Subcutaneous abdominal adipose tissue (tissue), 5 donors: ENCODE measurements at regions not wholly inside any gene's neighbourhood (a gene's known extent, or its start where the extent isn't known, plus 50 kb on each side); places are given as distances from the start of the nearest gene placed in this dataset.

Experiments used
- H3K27ac ChIP-seq: one replicate; pipeline ENCODE4 v1.7.0; 2013; ENCODE audit warnings: low read depth, mild to moderate bottlenecking, inconsistent platforms, low read length, moderate library complexity
- H3K27me3 ChIP-seq, 5 donors: one replicate each; pipeline ENCODE4 v1.7.0; 2013; ENCODE audit warnings: low read length in 5 of 5, inconsistent platforms in 1 of 5; ENCODE audit not compliant: control insufficient read depth in 5 of 5, insufficient read depth in 4 of 5
- H3K36me3 ChIP-seq, 5 donors: one replicate each; pipeline ENCODE4 v1.7.0; 2013; ENCODE audit warnings: low read length in 5 of 5; ENCODE audit not compliant: control insufficient read depth in 5 of 5, insufficient read depth in 5 of 5
- H3K4me1 ChIP-seq, 5 donors: one replicate each; pipeline ENCODE4 v1.7.0; 2013; ENCODE audit warnings: low read length in 5 of 5, mild to moderate bottlenecking in 3 of 5, moderate library complexity in 1 of 5; ENCODE audit not compliant: control insufficient read depth in 5 of 5, insufficient read depth in 5 of 5
- H3K4me3 ChIP-seq, 5 donors: one replicate each; pipeline ENCODE4 v1.7.0; 2013; ENCODE audit warnings: low read length in 5 of 5, low read depth in 1 of 5
- H3K9ac ChIP-seq, 5 donors: one replicate each; pipeline ENCODE4 v1.7.0; 2013; ENCODE audit warnings: low read length in 5 of 5, mild to moderate bottlenecking in 4 of 5, moderate library complexity in 3 of 5
- H3K9me3 ChIP-seq, 5 donors: one replicate each; pipeline ENCODE4 v1.7.0; 2013; ENCODE audit warnings: low read length in 5 of 5; ENCODE audit not compliant: control insufficient read depth in 5 of 5
- donor health status: healthy.
- donor health status: healthy.
- donor health status: healthy.
- donor health status: healthy.
- donor health status: healthy.

DNA sequence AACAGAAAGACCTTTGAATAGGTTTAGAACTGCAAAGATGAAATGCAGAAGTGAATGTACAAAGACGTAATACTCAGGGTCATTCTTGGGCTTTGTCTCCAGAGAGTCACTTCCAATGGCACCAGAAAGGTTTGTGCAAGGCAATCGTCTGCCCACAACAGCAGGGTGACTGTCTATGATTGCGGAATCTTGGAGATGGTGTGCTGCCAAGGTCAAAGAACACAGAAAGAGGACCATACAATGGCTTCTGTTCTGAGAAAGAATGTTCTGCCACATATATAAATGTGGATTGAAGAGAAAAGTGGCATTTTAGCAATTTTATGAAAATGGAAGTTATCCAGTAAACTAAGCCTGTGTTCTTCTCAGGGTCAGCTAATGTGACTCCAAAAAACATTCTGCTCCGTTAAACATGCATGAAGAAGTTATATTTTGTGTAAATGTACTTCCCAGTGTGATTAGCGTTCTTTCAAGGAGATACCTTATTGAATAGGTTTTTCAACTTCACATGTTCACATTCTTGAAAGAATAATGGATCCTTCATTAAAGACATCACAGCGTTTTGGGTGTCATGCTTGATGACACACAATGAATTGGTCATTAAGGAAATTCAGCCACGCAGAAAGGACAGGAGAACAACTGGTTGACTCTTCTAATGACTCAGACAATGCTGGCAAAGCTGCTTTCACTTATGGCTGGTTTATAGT lies 73.4 kb upstream of the CDH6 start:
- Histone ChIP-seq H3K4me1 (peaks cover 0 to 41% (median 19%) of the 10 kb centered on the region in 5 donors), H3K27me3 (no peaks in the 10 kb centered on the region), H3K4me3 (no peak overlapping the region), H3K36me3 (no peaks in the 10 kb centered on the region), H3K9me3 (peaks cover 0 to 2% (median 0%) of the 10 kb centered on the region in 5 donors), H3K27ac (no peak overlapping the region), H3K9ac (no peak overlapping the region)

DNA sequence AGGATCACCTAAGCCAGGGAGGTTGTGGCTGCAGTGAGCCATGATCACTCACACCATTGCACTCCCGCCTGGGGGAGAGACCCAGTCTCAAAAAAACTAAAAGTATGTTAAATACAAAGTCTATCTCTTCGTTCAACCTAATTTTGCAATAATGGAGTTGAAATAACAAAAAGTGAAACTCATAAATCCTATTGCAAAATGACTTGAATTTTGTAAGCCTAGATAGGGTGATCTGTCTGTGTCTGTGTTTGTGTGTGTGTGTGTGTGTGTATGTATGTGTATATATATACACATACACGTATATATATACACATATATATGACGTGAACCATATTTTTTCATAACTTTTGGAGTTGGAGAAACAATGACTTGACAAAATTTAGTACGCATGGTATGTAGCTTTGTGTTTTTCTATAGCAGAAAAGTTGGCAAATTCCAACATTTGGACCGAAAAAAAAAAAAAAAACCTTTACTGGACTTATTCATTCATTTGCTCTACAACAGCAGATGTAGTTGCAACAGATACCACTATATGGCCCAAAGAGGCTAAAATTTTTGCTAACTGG lies 76.9 kb upstream of the CDH6 start:
- no peaks in the 10 kb centered on the region for H3K27me3 ChIP-seq
- peaks cover 0 to 4% (median 0%) of the 10 kb centered on the region in 5 donors for H3K9me3 ChIP-seq
- no peaks in the 10 kb centered on the region for H3K36me3 ChIP-seq
- peak overlapping the region; percentile 32 for H3K27ac ChIP-seq
- H3K9ac ChIP-seq = no peak overlapping the region
- no peak overlapping the region for H3K4me3 ChIP-seq
- H3K4me1 ChIP-seq = peaks cover 0 to 31% (median 10%) of the 10 kb centered on the region in 5 donors

DNA sequence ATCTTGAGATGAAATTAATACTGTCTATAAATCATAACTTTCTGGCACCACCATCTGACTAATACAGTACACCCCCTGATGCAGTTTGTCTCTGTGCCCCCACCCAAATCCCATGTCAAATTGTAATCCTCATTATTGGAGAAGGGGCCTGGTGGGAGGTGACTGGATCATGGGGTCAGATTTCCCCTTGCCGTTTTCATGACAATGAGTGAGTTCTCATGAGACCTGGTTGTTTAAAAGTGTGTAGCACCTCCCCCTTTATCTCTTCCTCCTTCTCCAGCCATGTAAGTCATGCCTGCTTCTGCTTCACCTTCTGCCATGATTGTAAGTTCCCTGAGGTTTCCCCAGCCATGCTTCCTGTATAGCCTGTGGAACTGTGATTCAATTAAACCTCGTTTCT lies 78.7 kb upstream of the CDH6 start:
- H3K27me3 ChIP-seq = no peaks in the 10 kb centered on the region
- H3K4me3 ChIP-seq = no peak overlapping the region
- peaks cover 0 to 27% (median 6%) of the 10 kb centered on the region in 5 donors for H3K4me1 ChIP-seq
- no peaks in the 10 kb centered on the region for H3K36me3 ChIP-seq
- no peak overlapping the region for H3K27ac ChIP-seq
- H3K9me3 ChIP-seq = peaks cover 0 to 4% (median 0%) of the 10 kb centered on the region in 5 donors
- no peak overlapping the region for H3K9ac ChIP-seq

DNA sequence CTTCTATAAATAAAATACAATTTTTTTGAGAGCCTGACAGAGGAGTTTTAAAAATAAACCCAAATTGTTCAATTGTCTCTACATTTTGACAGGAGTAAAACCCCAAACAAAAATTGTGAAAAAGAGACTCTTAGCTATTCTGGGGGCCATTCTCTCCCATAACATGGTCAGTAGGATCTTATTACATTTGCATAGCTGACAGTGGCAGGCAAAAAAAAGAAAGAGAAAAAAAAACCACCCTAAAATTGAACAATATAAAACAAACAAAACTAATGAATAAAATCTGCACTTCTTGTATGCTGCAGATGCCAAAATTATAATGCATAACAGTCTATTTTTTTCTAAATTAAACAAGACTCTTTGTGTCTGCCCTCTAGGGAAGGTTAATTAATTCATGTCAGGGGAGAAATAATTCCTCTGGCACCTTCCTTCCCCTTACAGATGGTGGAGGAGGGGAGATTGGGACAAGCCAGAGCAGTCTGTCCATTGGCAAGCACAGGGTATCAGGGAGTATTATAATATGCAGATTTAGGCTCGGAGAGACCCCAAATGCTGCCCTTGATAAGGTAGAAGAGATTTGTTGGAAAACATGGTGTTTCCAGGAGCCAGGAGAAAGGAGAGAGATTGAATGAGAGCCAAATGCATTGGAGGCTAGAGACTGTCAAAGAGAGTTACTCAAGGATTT lies 79.7 kb upstream of the CDH6 start:
- Histone ChIP-seq H3K36me3 (no peaks in the 10 kb centered on the region), H3K9ac (no peak overlapping the region), H3K27me3 (no peaks in the 10 kb centered on the region), H3K27ac (no peak overlapping the region), H3K4me3 (no peak overlapping the region), H3K4me1 (peaks cover 0 to 19% (median 5%) of the 10 kb centered on the region in 5 donors), H3K9me3 (peaks cover 0 to 4% (median 0%) of the 10 kb centered on the region in 5 donors)

DNA sequence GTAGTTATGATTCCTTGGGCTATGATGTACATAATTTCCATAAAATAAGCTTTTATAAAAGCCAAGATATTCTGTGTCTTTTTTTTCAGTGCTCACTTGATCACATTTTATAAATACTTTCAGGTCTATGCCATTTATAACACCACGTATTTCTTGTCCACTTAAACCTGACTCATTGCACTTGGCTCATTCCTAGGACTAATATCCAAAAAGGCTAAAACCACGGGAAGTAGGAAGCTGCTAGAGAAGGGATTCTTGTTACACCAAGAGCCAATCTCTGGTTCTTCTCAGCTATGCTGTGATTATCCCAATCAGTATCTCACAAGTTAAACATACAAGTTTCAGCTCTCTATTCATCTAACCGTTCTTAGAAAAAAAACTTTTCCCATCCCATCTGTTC lies 80.4 kb upstream of the CDH6 start:
- Histone ChIP-seq H3K27ac (no peak overlapping the region), H3K4me1 (peaks cover 0 to 19% (median 5%) of the 10 kb centered on the region in 5 donors), H3K4me3 (no peak overlapping the region), H3K9ac (no peak overlapping the region), H3K36me3 (no peaks in the 10 kb centered on the region), H3K9me3 (peaks cover 0 to 4% (median 0%) of the 10 kb centered on the region in 5 donors), H3K27me3 (no peaks in the 10 kb centered on the region)

- no peak overlapping the region for H3K27ac ChIP-seq
- H3K9me3 ChIP-seq = no peaks in the 10 kb centered on the region
- no peak overlapping the region for H3K4me3 ChIP-seq
- no peaks in the 10 kb centered on the region for H3K36me3 ChIP-seq
- H3K9ac ChIP-seq = no peak overlapping the region
- H3K4me1 ChIP-seq = no peaks in the 10 kb centered on the region
- H3K27me3 ChIP-seq = no peaks in the 10 kb centered on the region
Observed at GRCh38 chr5:31107091-31107518, 86.4 kb upstream of the CDH6 start.

- Histone ChIP-seq H3K27ac (no peak overlapping the region), H3K9ac (no peak overlapping the region), H3K36me3 (no peaks in the 10 kb centered on the region), H3K4me3 (no peak overlapping the region), H3K9me3 (no peaks in the 10 kb centered on the region), H3K27me3 (no peaks in the 10 kb centered on the region), H3K4me1 (no peaks in the 10 kb centered on the region)
Observed at GRCh38 chr5:31106691-31107090, 86.8 kb upstream of the CDH6 start.

DNA sequence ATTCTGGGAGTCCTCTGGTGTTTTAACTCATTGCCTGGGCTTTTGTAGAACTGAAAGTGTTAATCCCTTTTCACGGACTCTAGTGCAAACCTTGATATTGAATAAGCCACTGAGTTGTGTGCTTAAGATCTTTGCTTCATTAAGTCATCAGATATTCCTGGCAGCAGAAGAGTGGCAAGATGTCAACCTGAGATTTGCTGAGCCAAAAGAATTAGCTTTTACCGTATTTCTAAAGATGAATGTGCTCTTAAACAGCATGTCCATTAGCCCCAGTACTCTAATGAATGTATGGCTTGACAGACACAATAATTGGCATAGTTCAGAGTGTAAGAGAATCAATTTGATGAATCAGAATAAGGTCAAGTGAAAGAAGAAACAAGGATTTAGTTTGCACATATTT lies 87.2 kb upstream of the CDH6 start:
- no peaks in the 10 kb centered on the region for H3K4me1 ChIP-seq
- H3K9me3 ChIP-seq = no peaks in the 10 kb centered on the region
- no peaks in the 10 kb centered on the region for H3K36me3 ChIP-seq
- no peak overlapping the region for H3K9ac ChIP-seq
- H3K27me3 ChIP-seq = no peaks in the 10 kb centered on the region
- H3K27ac ChIP-seq = no peak overlapping the region
- H3K4me3 ChIP-seq = no peak overlapping the region

DNA sequence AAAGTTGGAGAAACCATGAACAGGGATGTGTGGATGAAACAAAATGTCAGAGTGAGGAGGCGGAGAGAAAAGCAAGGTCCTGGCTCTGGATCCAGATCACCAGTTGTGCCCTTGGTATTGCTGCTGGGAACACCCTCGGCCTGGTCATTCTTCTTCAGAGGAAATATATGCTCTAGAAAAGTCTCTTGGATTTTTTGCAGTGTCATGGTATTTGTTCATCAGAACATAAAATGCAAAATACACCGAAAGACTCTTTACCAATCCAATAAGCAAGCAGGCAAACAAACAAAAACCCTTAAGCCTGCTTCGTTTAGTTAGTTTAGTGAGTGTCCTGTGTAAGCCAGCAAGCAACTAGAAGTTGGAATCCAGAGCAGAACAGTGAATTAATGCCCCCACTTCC lies 88.7 kb upstream of the CDH6 start:
- H3K36me3 ChIP-seq = no peaks in the 10 kb centered on the region
- H3K27ac ChIP-seq = no peak overlapping the region
- no peak overlapping the region for H3K9ac ChIP-seq
- no peaks in the 10 kb centered on the region for H3K4me1 ChIP-seq
- no peak overlapping the region for H3K4me3 ChIP-seq
- H3K9me3 ChIP-seq = no peaks in the 10 kb centered on the region
- no peaks in the 10 kb centered on the region for H3K27me3 ChIP-seq

DNA sequence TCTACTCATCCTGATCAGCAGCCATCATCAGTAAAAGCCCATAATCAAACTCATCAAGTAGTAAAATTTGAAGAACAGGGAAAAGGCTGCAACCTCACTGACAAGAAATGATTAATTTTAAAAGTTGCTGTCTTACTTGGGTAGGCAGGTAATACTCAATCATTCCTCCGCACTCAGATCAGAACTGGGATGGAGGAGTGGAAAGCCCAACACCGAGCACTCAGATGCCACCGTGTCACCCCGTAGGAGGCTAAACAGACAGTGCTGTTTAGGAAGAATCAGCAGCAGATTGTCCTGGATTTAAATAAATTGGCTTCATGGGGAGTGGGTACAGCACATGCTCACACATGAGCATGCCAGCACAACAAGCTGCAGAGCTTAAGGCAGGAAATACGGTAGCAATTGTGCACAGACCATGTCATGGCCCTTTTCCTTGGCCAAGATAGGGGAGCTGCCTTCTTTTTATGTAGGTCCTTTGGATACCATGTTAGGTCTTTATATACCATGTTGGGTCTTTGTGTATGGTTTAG lies 92.6 kb upstream of the CDH6 start:
- no peaks in the 10 kb centered on the region for H3K4me1 ChIP-seq
- no peak overlapping the region for H3K4me3 ChIP-seq
- no peak overlapping the region for H3K27ac ChIP-seq

More for the DNA sequence above, 92.6 kb upstream of the CDH6 start:
- H3K9me3 ChIP-seq = no peaks in the 10 kb centered on the region
- H3K36me3 ChIP-seq = no peaks in the 10 kb centered on the region
- H3K27me3 ChIP-seq = no peaks in the 10 kb centered on the region
- no peak overlapping the region for H3K9ac ChIP-seq
